ENCODE measurements at regions not wholly inside any gene's neighbourhood (a gene's known extent, or its start where the extent isn't known, plus 50 kb on each side); places are given as distances from the start of the nearest gene placed in this dataset.

GRCh38 chr7:67690700-67691099 lies 694.1 kb downstream of the TYW1 start:
- DNase-seq (ENCODE audit: low spot score): no peak

GRCh38 chr7:67692425-67692824 lies 695.8 kb downstream of the TYW1 start:
- no peak for DNase-seq (ENCODE audit: low spot score)

- DNase-seq (ENCODE audit: low spot score): no peak
These were observed 699.5 kb downstream of the TYW1 start for GRCh38 chr7:67696124-67696523.

GRCh38 chr7:67696878-67697277 lies 700.2 kb downstream of the TYW1 start:
- DNase-seq (ENCODE audit: low spot score): no peak

- no peak for DNase-seq (ENCODE audit: low spot score)
These were observed 701.7 kb downstream of the TYW1 start for GRCh38 chr7:67698354-67698753.

DNA sequence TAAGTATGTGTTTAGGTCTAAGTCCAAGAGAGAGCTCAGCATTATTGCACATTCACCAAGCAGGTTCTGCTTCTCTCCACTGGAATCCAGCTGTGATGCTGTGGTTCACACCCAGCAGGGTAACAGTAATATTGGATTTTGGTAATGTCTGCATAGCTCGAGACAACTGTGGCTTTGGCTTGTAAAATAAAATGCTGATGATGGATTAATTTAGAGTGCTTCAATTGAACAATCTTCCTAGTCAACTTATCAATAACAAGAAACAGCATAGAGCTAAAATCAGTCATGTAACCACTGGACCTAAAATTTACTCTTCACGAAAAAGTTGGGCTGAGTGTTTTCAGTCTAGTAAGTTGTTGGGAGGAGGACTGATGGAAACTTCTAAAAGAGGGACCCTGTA lies 709.2 kb downstream of the TYW1 start:
- no peak for DNase-seq (ENCODE audit: low spot score)

DNA sequence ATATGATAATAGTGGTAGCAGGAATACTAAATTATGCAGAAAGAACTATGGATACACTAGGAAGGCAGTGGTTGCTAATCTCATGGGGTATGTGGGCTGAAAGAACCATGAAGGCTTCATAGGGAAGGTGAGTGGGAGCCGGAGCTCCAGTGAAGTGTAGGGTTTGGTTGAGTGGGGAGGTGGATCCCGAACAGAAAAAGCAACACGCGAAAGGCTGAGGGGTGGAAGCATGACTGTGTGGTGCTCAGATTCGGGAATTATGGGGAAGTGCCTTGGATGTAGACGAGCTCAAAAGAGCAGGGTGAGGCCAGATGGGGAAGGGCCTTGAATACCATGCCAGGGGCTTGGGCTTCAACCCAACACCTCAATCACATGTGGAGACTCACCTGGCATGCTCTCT lies 715.1 kb downstream of the TYW1 start:
- DNase-seq (ENCODE audit: low spot score): no peak

DNA sequence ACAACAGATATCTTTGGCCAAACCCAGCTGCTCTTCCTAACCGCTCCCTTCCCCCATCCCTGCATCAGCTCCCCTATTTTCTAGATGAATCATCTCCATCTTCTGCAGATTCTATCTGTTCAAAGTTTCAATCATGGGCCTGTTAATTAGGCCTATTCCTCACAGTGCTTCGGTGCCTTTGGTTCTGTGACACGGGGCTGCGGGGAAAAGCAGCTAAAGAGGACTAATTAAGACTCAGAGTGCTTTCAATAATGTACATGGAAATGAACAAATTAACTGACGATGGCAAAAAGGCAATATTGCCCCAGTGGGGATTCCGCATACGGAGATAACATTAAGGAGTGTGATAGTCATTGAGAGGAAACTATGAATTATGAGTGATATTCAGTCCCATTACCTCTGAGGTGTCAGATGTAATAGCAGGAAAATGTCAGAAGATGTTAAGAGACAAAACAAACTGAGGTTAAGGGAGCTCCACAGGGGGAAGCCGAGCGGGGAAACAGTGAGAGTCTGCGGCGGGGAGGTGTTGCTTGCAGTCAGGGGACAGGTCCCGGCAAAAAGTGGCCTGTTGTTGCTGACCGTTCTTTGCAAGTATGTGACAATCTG lies 716.9 kb downstream of the TYW1 start:
- no peak for DNase-seq (ENCODE audit: low spot score)

GRCh38 chr7:67716729-67717128 lies 720.1 kb downstream of the TYW1 start:
- DNase-seq (ENCODE audit: low spot score): no peak

DNA sequence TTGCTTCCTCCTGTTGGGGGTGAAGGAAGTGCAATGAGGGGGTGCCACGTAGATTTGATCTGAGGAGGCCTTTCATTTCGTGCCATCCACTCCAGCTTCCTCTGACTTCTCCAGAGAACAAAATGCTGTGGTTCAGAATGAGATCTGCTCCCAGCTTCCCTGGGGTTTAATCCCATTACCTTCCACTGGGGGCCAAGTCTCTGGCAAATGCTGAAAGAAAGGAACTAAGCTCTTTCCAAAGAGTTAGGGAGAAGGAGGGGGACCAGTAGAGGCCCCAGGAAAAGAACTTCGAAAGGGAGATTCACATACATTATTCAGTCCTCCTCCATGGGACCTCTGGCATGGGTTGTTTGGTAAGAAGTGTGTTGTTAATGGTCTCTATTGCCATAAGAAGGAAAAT lies 727.0 kb downstream of the TYW1 start:
- no peak for DNase-seq (ENCODE audit: low spot score)

DNA sequence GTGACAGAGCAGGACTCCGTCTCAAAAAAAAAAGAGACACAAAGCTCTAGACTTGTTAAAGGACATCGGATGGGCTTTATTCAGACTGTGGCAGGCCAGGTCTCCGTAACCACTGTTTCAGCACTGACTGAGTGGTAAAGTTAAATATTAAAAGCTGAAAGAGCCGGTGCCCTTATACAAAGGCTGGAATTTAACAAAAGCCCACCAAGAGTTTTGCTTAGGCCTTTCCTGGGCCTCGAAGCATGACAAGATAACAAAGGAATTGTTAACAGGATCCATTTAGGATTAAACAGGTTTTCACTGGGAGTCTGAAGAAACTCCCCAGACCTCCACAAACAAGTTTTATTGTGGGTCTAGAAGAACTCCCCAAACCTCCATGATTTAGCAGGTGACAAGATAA lies 727.8 kb downstream of the TYW1 start:
- DNase-seq (ENCODE audit: low spot score): no peak

GRCh38 chr7:67724955-67725354 lies 728.3 kb downstream of the TYW1 start:
- no peak for DNase-seq (ENCODE audit: low spot score)

DNA sequence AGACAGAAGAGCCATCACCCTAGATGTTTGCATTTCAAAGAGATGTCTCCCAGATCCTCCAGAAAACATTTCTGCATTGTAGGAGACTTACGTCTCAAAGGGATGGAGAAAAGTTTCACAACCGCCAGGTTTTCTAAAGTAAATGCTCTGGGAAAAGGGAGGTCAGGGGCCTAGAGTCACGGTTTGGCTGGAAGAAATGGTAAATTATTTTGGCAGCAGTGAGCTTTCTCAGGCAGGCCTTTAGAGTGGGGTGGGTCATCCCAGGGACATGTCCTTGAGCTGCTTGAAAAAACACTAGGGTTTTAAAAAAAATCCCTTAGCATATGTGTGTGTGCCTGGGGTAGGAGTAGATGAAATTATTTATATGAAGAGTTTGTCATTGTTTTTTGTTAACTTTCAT lies 728.8 kb downstream of the TYW1 start:
- DNase-seq (ENCODE audit: low spot score): no peak

GRCh38 chr7:67729771-67730170 lies 733.1 kb downstream of the TYW1 start:
- DNase-seq (ENCODE audit: low spot score): no peak

GRCh38 chr7:67731704-67732103 lies 735.1 kb downstream of the TYW1 start:
- no peak for DNase-seq (ENCODE audit: low spot score)

GRCh38 chr7:67732898-67733297 lies 736.3 kb downstream of the TYW1 start:
- DNase-seq (ENCODE audit: low spot score): no peak

DNA sequence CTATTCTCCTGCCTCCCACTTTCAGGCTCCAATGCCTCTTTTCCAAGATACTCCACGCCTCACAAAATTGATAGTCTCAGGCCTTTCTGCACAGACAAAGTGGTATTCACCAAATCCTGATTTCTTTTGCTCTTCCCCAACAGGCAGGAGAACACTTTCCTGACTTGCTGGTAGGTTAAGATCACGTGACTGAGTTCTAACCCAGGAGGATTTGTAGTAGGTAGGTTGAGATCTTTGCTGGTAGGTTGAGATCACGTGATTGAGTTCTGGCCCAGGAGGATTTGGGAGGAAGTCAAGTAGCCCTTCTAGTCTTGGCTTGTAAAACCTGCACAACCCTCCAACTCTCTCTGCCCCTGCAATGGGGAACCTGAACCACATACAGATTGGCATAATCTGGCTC lies 741.5 kb downstream of the TYW1 start:
- DNase-seq (ENCODE audit: low spot score): no peak

DNA sequence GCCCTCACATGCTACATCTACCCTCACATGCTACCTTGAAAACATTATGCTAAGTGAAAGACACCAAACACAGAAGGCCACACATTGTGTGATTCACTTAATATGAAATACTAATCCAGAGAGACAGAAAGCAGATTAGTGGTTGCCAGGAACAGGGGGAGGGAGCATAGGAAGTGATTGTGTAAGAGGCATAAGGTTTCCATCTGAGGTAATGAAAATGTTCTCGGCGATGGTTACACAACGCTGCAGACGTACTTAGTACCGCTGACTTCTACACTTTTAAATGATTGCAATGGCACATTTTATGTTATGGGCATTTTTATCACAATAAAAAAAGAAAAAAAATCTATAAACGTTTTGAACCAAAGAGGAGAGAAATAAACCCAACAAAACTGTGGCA lies 742.3 kb downstream of the TYW1 start:
- no peak for DNase-seq (ENCODE audit: low spot score)

GRCh38 chr7:67743501-67743900 lies 746.9 kb downstream of the TYW1 start:
- no peak for DNase-seq (ENCODE audit: low spot score)

DNA sequence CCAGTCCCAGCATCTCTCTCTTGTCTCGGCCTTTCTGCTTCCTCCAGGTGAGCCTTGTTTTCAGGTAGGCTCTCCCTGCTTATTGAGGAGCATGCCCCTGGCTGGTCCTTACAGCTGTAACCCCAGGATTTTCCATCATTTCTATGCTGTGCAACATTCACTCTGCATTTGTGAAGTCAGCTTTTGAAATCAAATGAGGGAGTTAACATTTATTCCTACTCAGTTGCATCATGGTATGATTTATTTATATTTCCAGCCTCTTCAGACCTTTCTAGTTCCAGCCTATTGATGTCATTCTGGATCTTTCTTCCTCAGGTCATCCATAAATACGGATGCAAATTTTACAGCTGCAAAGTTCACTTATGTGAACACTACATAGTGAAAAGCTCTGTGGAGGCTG lies 755.6 kb downstream of the TYW1 start:
- no peak for DNase-seq (ENCODE audit: low spot score)

GRCh38 chr7:67753891-67754290 lies 757.3 kb downstream of the TYW1 start:
- DNase-seq (ENCODE audit: low spot score): no peak

- no peak for DNase-seq (ENCODE audit: low spot score)
These were observed 758.0 kb downstream of the TYW1 start for GRCh38 chr7:67754651-67755050.

DNA sequence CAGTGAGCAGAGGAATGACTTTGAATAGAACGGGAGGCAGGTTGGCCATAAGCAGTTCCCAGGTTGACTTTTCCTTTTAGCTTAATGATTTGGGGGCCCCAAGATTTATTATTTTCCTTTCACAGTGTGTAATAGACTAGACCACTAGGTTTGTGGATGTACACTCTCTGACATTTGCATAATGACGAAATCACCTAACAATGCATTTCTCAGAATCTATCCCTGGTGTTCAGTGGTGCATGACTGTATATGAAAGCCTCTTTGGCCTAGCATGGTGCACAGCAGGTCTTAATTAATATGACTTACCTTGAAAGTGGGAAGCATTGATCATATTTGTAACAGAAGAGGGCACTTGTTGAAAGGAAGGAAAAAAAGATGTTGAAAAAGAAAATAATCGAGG lies 761.9 kb downstream of the TYW1 start:
- DNase-seq (ENCODE audit: low spot score): no peak

DNA sequence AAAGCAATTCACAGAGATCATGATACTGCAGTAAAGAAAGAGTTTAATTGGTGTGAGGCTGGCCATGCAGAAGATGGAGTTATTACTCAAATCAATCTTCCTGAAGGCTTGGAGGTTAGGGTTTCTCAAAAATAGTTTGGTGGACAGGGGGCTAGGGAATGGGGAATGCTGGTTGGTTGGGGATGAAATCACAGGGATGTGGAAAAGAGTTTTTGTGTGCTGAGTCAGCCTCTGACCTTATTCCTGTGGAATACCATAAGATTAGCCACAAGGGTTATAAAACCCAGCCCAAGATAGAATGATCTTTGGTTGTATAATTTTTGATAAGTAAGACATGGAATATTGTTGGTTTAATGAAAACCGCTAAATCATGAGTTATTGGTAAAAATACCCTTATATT lies 764.3 kb downstream of the TYW1 start:
- DNase-seq (ENCODE audit: low spot score): no peak

GRCh38 chr7:67762516-67762915 lies 765.9 kb downstream of the TYW1 start:
- DNase-seq (ENCODE audit: low spot score): no peak

Data from globus pallidus (tissue), 1 donor.